GM18861 (cell line): ENCODE measurements at regions not wholly inside any gene's neighbourhood (a gene's known extent, or its start where the extent isn't known, plus 50 kb on each side); places are given as distances from the start of the nearest gene placed in this dataset.
"Not testable (repeated sequence)": the region's sequence is repeated elsewhere in the genome, so short reads cannot be mapped to it uniquely, and the experiment has no call there.

Source experiments
- ATAC-seq: cut with Tn5 transposase; IDR thresholded peaks from one replicate; pipeline ENCODE4 v1.9.1; 2021; ENCODE audit not compliant: unreplicated experiment

DNA sequence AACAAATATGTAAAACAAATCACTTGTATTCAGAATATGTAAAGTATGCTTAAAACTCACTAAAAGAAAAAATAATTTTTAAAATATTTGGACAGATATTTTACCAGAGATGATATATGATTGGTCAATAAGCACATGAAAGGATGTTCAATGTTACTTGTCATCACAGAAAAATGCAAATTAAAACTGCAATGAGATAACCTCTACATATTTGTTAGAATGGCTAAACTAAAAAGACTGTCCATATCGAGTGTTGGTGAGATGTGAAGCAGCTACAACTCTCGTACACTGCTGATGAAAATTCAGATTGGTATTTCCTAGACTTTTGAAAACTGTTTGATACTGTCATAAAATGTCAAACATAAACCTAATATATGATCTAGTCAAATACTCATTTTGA, 685.1 kb downstream of the DTWD2 start:
- ATAC-seq, result no peak

DNA sequence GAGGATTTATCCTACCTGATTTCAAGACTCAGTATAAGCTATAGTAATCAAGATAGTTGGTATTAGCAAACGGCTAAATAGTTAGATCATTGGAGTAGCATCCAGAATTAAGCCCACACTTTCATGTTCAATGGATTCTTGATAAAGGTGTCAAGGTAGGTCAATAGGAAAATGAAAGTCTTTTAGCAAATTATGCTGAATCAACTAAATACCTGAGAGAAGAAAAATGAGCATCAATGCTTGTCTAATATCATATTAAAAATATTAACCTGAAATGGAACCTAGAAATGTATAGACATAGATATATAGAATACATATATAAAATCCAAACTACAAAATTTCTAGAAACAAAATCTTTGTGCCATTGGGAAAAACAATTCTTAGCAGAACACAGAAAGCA, 685.6 kb downstream of the DTWD2 start:
- no peak for ATAC-seq

DNA sequence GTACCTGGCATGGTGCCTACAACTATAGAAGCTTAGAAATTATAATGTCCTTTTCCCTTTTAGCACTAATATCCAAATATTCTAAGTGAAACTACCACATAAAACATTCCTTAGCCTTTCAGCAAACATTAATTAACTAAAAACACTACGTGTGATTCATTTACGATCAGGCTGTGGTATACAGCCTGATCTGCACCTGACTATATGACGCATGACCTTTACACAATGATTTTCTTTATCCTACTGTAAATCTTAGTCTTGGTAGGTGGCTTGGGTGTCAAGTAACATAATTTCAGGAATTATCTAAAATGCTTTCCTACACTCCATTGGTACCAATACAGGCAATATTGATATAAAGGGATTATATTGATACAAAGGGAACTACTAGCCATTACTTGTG, 686.7 kb downstream of the DTWD2 start:
- no peak for ATAC-seq

- ATAC-seq, result no peak
These were observed 693.3 kb downstream of the DTWD2 start for GRCh38 chr5:118295045-118295444.

DNA sequence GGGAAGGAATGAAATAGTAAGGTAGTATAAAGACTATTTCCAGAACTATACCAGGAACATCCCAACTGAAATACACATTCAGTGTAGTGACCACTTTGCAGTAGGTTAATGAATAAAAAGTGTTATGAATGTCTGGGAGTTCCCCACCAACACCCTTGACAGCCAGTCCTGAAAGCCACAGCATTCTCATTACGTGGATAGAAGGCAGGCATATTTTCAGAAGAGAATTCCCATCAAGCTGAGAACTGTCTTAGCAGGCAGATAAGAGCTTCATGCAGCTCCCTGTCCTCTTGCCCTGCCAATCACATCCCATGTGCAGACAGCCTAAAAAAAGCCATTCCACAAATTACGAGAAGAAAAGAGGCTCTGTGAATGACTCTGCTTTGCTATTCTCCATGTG, 695.0 kb downstream of the DTWD2 start:
- peak; percentile 60 for ATAC-seq

- no peak for ATAC-seq
These were observed 698.1 kb downstream of the DTWD2 start for GRCh38 chr5:118290204-118290603.

DNA sequence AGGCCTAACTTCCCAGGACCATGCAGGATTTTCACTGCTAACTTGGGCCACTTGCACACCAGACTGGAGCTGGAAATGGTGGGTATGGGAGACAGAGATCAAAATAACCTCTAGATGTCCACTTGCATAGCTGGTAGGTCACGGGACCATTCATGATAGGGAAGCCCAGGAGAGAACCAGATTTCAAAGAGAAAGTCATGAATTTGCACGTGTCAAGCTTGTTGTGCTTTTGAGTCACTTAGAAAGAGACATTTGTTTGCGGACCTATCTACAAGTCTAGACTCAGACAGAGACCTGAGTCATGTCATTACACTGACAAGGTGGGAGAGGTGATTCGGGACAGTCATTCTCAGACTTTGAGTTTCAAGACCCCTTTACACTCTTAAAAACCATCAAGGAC, 704.1 kb downstream of the DTWD2 start:
- not testable (repeated sequence) for ATAC-seq

GRCh38 chr5:118282480-118283038, 705.8 kb downstream of the DTWD2 start:
- ATAC-seq, result not testable (repeated sequence)

- no peak for ATAC-seq
These were observed 708.6 kb downstream of the DTWD2 start for GRCh38 chr5:118279540-118280294.

DNA sequence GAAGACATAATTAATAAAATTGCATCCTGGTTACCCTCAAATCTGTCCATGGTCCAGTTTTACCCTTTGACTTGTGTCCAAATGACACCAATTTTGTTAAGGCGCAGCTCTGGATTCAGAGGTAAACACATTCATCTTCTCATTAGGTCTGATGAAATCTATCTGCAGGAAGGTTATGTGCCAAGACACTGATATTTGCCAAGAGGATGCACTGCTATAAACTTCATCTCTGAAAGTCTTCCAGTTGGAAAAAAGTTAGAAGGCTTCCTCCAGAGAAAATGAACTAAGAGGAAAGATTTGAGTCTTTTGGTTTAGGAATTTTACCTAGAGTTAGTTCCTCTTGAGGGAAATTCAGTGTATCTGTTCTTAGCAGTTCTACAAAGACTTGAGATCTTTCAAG, 717.8 kb downstream of the DTWD2 start:
- no peak for ATAC-seq

- no peak for ATAC-seq
These were observed 730.1 kb downstream of the DTWD2 start for GRCh38 chr5:118258223-118258622.

DNA sequence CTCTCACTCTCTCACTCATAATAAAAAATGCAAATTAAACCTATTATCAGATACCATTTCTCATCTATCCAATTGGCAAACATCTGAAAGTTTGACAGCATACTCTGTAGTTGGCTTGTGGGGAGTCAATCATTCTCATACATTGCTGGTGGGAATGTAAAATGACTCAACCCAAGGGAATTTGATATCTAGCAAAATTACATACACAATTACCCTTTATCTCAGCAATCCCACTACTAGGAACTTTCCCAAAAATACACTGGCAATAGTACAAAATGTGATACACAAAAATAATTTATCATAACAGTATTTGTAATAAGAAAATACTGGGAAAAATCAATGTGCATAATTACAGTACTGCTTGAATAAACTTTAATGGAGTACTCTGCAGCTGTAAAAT, 731.3 kb downstream of the DTWD2 start:
- no peak for ATAC-seq

DNA sequence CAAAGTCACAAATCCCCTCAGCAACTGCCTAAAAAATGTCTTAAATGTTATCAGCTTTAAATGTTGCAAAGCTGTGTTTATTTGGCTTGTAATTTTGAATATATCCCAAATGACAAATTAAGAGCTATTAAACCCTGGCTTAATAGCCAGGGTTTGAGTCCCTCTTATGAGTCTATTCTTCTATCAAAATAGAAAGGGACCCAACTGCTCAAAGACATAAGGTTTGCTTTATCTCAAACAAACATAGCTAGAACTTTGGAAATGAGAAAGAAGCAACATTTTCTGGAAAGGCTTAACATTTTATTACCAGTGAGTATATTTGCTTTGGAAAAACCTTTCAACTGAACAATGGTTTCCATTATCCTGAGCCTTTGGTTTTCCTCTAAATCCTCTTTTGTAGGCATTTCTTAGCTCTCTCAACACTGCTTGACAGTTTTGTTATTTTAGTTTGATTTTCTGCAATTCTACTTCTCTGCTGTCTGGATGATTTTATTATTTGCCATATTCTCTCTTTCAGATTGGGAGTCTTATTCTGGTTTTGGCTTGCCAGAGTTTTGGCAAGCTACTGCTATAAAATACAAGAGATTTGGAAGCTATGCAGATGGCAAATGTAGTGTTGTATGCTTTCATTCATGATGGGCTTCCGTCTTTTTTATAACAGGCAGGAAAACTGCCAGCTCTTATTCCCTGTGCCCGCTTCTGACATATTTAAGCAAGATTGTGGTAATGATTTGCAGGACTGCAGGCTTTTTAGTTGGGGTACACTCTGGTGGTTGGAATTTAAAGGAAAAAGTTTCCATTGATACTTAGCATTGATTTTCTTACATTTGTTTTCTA, 734.9 kb downstream of the DTWD2 start:
- ATAC-seq, result no peak

GRCh38 chr5:118249386-118249785, 739.0 kb downstream of the DTWD2 start:
- ATAC-seq, result no peak

GRCh38 chr5:118247458-118247857, 740.9 kb downstream of the DTWD2 start:
- ATAC-seq, result no peak

GRCh38 chr5:118243613-118244012, 744.7 kb downstream of the DTWD2 start:
- ATAC-seq, result no peak

DNA sequence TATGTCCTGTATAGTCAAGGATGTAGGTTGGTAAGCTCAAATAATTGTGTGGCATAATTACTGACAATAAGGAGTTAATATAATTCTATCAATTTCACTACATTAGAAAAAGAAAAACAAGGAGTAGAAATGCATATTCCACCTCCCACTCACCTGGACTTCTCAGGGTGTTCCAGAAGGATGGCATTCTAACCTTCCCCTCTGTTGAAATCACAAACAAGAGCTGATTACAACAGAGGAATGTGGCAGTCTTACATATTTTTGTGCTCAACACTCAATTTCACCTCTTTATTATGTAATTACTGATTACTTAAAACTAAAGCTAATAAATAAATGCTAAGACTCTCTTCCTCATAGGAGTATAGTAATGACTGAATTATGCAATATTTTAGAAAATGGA, 745.3 kb downstream of the DTWD2 start:
- no peak for ATAC-seq

- ATAC-seq, result no peak
These were observed 752.1 kb downstream of the DTWD2 start for GRCh38 chr5:118236108-118236849.

GRCh38 chr5:118233606-118234005, 754.7 kb downstream of the DTWD2 start:
- no peak for ATAC-seq

- no peak for ATAC-seq
These were observed 759.9 kb downstream of the DTWD2 start for GRCh38 chr5:118228489-118228888.

DNA sequence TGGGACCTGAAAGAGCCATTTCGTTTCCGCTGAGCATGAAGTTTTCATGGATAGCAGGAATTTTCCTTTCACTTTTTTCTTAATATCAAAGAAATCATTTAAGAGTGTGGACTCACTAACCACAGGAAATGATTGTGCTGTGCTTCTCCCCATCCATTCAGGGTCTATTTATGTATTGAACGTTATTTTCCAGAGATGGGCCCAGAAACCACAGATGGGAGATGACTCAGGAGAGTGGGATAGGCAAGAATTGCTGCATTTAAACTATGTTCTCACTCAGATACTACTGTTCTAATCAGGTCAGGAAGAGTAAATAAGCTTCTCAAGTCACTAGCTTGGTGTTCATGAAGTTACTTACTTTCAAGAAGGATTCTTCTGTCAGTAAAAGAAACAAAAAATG, 763.8 kb downstream of the DTWD2 start:
- ATAC-seq, result no peak
